ENCODE measurements at regions not wholly inside any gene's neighbourhood (a gene's known extent, or its start where the extent isn't known, plus 50 kb on each side); places are given as distances from the start of the nearest gene placed in this dataset.
"Not testable (repeated sequence)": the region's sequence is repeated elsewhere in the genome, so short reads cannot be mapped to it uniquely, and the experiment has no call there.

GRCh38 chr14:66278418-66278817, 207.8 kb upstream of the CCDC196 start:
- not testable (repeated sequence) for DNase-seq (ENCODE audit: low read depth)

- DNase-seq (ENCODE audit: low read depth): no peak
These were observed 205.0 kb upstream of the CCDC196 start for GRCh38 chr14:66281036-66281776.

GRCh38 chr14:66284346-66284745, 201.8 kb upstream of the CCDC196 start:
- no peak for DNase-seq (ENCODE audit: low read depth)

- no peak for DNase-seq (ENCODE audit: low read depth)
These were observed 197.7 kb upstream of the CCDC196 start for GRCh38 chr14:66288511-66288910.

- no peak for DNase-seq (ENCODE audit: low read depth)
These were observed 194.4 kb upstream of the CCDC196 start for GRCh38 chr14:66291756-66292155.

GRCh38 chr14:66293533-66294105, 192.6 kb upstream of the CCDC196 start:
- no peak for DNase-seq (ENCODE audit: low read depth)

GRCh38 chr14:66295386-66295785, 190.8 kb upstream of the CCDC196 start:
- DNase-seq (ENCODE audit: low read depth): no peak

GRCh38 chr14:66300886-66301285, 185.3 kb upstream of the CCDC196 start:
- no peak for DNase-seq (ENCODE audit: low read depth)

GRCh38 chr14:66306101-66306500, 180.1 kb upstream of the CCDC196 start:
- DNase-seq (ENCODE audit: low read depth): no peak

- DNase-seq (ENCODE audit: low read depth): no peak
These were observed 175.1 kb upstream of the CCDC196 start for GRCh38 chr14:66311058-66311457.

GRCh38 chr14:66311990-66312389, 174.2 kb upstream of the CCDC196 start:
- DNase-seq (ENCODE audit: low read depth): no peak

GRCh38 chr14:66312451-66312850, 173.7 kb upstream of the CCDC196 start:
- DNase-seq (ENCODE audit: low read depth): no peak

GRCh38 chr14:66315098-66315497, 171.1 kb upstream of the CCDC196 start:
- DNase-seq (ENCODE audit: low read depth): no peak

- no peak for DNase-seq (ENCODE audit: low read depth)
These were observed 170.6 kb upstream of the CCDC196 start for GRCh38 chr14:66315548-66315947.

GRCh38 chr14:66322564-66322963, 163.6 kb upstream of the CCDC196 start:
- DNase-seq (ENCODE audit: low read depth): no peak

- DNase-seq (ENCODE audit: low read depth): no peak
These were observed 155.9 kb upstream of the CCDC196 start for GRCh38 chr14:66330228-66330627.

GRCh38 chr14:66330916-66331315, 155.3 kb upstream of the CCDC196 start:
- DNase-seq (ENCODE audit: low read depth): peak; percentile 1

GRCh38 chr14:66333293-66333692, 152.9 kb upstream of the CCDC196 start:
- DNase-seq (ENCODE audit: low read depth): not testable (repeated sequence)

GRCh38 chr14:66341239-66341638, 144.9 kb upstream of the CCDC196 start:
- no peak for DNase-seq (ENCODE audit: low read depth)

GRCh38 chr14:66345986-66346385, 140.2 kb upstream of the CCDC196 start:
- no peak for DNase-seq (ENCODE audit: low read depth)

GRCh38 chr14:66351310-66351709, 134.9 kb upstream of the CCDC196 start:
- DNase-seq (ENCODE audit: low read depth): no peak

- peak; percentile 0 for DNase-seq (ENCODE audit: low read depth)
These were observed 126.7 kb upstream of the CCDC196 start for GRCh38 chr14:66359500-66359899.

GRCh38 chr14:66360366-66360926, 125.7 kb upstream of the CCDC196 start:
- no peak for DNase-seq (ENCODE audit: low read depth)

GRCh38 chr14:66361013-66361412, 125.2 kb upstream of the CCDC196 start:
- DNase-seq (ENCODE audit: low read depth): no peak
